ENCODE measurements at regions not wholly inside any gene's neighbourhood (a gene's known extent, or its start where the extent isn't known, plus 50 kb on each side); places are given as distances from the start of the nearest gene placed in this dataset.

GRCh38 chr5:155408465-155408864, 394.9 kb downstream of the KIF4B start:
- H3K4me1 ChIP-seq, result no peaks in the 10 kb centered on the region
- TF ChIP-seq CTCF (IDR thresholded peaks at IDR 0.05), result no peak
- intact Hi-C loops (cut with DNase I), result no loop called here
- no peaks in the 10 kb centered on the region for H3K9me3 ChIP-seq
- no peak for DNase-seq
- no peaks in the 10 kb centered on the region for H3K27me3 ChIP-seq
- ATAC-seq, result no peak
- no peak overlapping the region for H3K4me3 ChIP-seq
- no peak overlapping the region for H3K27ac ChIP-seq
- no peaks in the 10 kb centered on the region for H3K36me3 ChIP-seq

GRCh38 chr5:155416765-155417164, 403.2 kb downstream of the KIF4B start:
- Histone ChIP-seq H3K4me3 (no peak overlapping the region), H3K27ac (no peak overlapping the region), H3K9me3 (no peaks in the 10 kb centered on the region), H3K4me1 (no peaks in the 10 kb centered on the region), H3K27me3 (no peaks in the 10 kb centered on the region), H3K36me3 (no peaks in the 10 kb centered on the region)
- no peak for DNase-seq
- TF ChIP-seq CTCF (IDR thresholded peaks at IDR 0.05), result no peak
- intact Hi-C loops (cut with DNase I), result no loop called here
- no peak for ATAC-seq

GRCh38 chr5:155418960-155419579, 405.5 kb downstream of the KIF4B start:
- no peak for TF ChIP-seq CTCF (IDR thresholded peaks at IDR 0.05)

GRCh38 chr5:155430192-155430591, 416.6 kb downstream of the KIF4B start:
- Histone ChIP-seq H3K4me3 (no peak overlapping the region), H3K27me3 (no peaks in the 10 kb centered on the region), H3K4me1 (no peaks in the 10 kb centered on the region), H3K27ac (no peak overlapping the region), H3K36me3 (no peaks in the 10 kb centered on the region), H3K9me3 (no peaks in the 10 kb centered on the region)
- intact Hi-C loops (cut with DNase I), result no loop called here
- DNase-seq, result no peak
- no peak for ATAC-seq
- no peak for TF ChIP-seq CTCF (IDR thresholded peaks at IDR 0.05)

More at GRCh38 chr5:155418960-155419579, 405.5 kb downstream of the KIF4B start:
- H3K36me3 ChIP-seq, result no peaks in the 10 kb centered on the region
- no peaks in the 10 kb centered on the region for H3K4me1 ChIP-seq
- intact Hi-C loops (cut with DNase I), result no loop called here
- H3K27ac ChIP-seq, result no peak overlapping the region
- no peaks in the 10 kb centered on the region for H3K27me3 ChIP-seq
- no peak overlapping the region for H3K4me3 ChIP-seq
- no peaks in the 10 kb centered on the region for H3K9me3 ChIP-seq
- DNase-seq, result no peak
- ATAC-seq, result no peak

- no peaks in the 10 kb centered on the region for H3K9me3 ChIP-seq
- no peak overlapping the region for H3K27ac ChIP-seq
- no peaks in the 10 kb centered on the region for H3K36me3 ChIP-seq
- H3K4me1 ChIP-seq, result no peaks in the 10 kb centered on the region
- intact Hi-C loops (cut with DNase I), result no loop called here
- no peak for ATAC-seq
- H3K27me3 ChIP-seq, result no peaks in the 10 kb centered on the region
- no peak for TF ChIP-seq CTCF (IDR thresholded peaks at IDR 0.05)
- H3K4me3 ChIP-seq, result no peak overlapping the region
- DNase-seq, result no peak
Measured at GRCh38 chr5:155434267-155434666, 420.7 kb downstream of the KIF4B start.

- Histone ChIP-seq H3K4me1 (no peaks in the 10 kb centered on the region), H3K27me3 (no peaks in the 10 kb centered on the region), H3K27ac (no peak overlapping the region), H3K9me3 (no peaks in the 10 kb centered on the region), H3K4me3 (no peak overlapping the region), H3K36me3 (no peaks in the 10 kb centered on the region)
- DNase-seq (no peak), ATAC-seq (no peak)
- no peak for TF ChIP-seq CTCF (IDR thresholded peaks at IDR 0.05)
- intact Hi-C loops (cut with DNase I), result no loop called here
Measured at GRCh38 chr5:155434681-155435080, 421.1 kb downstream of the KIF4B start.
